NCI-H1417 (cell line): ENCODE measurements at regions not wholly inside any gene's neighbourhood (a gene's known extent, or its start where the extent isn't known, plus 50 kb on each side); places are given as distances from the start of the nearest gene placed in this dataset.

Source experiments
- DNase-seq, 3 experiments: peaks; one replicate each; lab custom pipeline; 2025; lab: John Stamatoyannopoulos, UW

DNA sequence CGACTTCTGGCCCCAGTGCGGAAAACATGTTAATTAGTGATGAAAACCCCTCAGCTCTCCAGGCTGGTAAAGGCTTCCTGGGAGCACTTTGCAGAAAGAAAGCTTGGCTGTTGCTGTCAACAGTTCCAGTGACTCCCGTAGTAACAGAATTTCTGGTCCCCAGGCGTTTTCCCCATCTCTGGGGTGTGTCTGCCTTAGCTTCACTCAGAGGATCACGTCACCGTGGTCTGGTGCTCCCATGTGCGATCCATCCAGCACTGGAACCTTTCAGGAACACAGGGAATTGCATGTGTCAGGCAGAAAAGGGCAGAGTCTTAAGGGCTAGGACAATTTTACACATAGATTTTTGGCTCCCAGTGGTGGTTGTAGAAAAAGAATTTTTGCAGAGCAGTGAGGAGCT is 470.4 kb upstream of the USP24 start:
- no peak for DNase-seq

DNA sequence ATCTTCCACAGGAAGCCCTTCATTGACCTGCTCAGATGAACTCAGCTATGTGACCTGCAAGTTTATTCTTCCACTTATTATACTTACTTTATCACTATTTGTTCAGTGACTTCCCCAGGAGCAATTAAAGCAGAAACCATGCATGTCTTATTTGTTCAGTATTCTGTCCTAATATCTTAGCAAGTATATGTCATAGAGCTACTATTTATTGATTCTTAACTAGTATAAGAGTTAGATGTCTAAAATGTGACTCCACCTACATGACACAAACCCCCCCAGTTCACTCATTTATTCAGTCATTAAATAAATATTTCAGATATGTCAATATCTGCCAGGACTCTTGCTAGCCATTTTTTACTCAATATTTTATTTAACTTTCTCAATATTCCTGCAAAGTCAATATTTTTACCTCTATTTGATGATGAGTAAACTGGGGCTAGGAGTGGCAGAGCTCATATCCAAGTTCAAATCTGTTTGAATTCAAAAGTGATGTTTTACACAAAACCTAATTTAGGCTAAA is 469.0 kb upstream of the USP24 start:
- no peak for DNase-seq

DNA sequence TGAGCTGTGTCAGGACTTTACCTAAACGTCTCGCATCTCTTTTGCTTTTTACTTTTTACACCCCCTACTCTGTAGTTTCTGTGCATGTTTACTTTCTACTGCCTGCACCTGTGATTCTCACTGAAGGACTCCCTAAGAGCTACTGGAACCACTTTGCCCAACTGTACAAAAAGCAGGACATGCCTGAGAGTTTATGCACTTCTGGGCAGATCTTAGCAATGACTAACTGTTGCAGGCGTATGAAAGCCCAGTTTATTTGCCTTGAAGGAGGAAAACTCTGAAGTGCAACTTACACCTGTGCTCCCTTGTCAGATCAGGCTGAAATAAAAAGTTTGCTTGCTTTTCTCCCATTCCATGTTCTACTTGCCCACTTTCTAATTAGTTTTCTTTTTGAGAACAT is 467.0 kb upstream of the USP24 start:
- DNase-seq: no peak

DNA sequence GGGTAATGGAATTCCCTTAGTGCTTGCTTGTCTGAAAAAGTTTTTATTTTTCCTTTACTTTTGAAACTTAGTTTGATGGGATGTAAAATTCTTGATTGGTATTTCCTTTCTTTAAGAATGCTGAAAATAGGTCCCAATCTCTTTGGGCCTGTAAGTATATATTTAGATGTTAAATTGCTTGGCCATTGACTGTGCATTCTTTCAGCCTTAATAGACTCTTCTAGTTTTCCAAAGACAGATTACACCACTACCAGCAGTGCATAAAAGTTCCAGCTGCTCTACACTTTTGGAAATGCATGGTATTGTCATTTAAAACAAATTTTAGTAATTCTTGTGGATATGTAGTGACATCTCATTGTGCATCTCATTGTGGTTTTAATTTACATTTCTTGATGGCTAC is 464.8 kb upstream of the USP24 start:
- DNase-seq: no peak

DNA sequence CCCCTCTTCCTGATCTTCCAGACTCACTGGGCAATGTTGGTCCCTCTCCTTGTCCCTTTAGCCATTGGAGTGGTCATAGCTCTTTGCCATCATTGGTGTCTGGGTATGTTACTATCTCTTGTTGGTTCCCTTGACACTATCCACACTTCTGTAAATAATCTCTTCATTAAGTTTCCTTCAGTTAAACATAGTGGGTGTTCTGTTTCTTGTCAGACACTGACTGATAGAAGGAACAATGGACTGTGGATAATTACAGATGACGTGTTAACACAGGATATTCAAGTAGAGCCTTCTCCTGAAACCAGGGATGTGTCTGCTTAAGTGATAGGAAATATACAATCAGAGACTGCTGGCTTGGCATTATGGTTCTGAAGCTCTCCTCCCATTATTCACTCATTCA is 458.3 kb upstream of the USP24 start:
- DNase-seq: no peak

DNA sequence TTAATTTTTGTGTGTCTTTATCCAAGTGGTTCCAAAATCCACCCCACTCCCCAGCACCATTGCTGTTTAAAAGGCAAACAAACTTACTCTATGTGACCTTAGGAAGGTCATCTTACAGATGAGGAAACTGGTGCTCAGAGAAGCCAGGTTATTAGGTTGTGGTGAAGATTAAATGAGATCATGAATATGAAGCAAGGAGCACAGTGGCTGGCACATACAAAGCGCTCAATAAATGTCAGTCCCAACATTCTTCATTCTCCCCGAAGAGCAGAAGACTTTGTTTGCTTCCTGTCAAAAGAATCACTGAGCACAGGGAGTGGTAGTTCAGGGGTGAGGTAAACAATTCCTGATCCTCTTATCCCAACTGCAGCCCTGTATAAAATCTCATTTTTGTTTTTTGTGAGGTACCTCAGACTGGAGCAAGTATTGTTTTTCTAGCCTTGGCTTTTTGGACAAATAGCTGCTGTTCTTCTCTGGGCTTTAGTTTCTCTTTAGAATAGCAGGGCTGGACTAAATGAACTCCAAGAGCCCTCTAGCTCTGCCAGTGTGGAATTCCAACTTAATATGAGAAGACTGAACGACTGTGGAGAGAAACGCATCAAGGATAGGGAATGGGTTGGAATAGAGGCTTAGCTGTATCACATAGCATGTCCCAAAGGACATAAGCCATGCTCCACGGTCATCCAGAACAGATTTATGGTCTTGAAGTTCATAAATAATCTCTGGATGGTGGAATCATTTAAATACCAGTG is 455.3 kb upstream of the USP24 start:
- peak in 1 of 3 experiments; percentile 49 for DNase-seq

DNA sequence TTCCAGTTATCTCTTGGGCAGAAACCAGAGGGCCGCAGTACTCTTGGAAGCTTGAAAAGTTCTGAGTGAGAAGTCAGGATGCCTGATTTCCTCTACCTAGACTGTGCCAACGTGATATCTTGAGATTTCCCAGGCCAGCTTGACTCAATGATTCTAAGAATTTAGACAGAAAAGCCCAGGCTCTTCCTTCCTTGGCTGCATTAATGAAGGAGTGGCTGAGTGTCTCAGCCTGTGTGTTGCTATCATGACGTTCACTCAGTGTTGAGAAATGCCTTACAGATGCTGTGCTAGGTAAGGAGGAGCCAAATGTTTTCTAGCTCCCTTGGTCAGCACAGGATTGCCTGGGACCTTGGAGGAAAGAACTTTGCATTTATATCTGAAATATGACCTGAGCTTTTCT is 454.1 kb upstream of the USP24 start:
- DNase-seq: no peak

DNA sequence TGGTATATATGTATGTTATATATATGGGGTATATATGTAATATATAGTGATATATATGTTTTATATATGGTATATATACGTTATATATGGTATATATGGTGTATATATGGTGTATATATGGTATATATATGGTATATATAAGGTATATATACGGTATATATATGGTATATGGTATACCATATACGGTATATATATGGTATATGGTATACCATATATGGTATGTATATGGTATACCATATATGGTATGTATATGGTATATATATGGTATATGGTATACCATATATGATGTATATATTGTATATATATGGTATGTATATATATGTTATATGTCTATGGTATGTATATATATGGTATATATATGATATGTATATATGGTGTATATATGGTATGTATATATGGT is 447.7 kb upstream of the USP24 start:
- no peak for DNase-seq

DNA sequence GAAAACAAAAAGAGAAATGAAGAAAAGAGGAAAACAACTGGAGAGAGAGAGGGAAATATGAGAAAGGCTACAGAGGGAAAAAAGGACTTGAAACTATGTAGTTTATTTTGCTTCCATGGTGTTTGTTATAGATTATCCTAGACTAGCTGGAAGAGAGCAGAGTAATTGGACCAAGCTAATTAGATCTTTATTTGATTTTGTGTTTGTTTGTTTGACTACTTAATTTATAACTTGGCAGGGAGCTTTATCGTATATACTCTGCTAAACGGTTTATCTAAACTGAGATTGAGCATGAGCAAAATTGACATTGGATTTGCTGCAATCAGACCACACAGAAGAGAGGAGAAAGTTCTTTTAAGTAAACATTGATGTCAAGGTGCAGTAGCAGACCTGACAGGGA is 443.8 kb upstream of the USP24 start:
- DNase-seq: no peak

DNA sequence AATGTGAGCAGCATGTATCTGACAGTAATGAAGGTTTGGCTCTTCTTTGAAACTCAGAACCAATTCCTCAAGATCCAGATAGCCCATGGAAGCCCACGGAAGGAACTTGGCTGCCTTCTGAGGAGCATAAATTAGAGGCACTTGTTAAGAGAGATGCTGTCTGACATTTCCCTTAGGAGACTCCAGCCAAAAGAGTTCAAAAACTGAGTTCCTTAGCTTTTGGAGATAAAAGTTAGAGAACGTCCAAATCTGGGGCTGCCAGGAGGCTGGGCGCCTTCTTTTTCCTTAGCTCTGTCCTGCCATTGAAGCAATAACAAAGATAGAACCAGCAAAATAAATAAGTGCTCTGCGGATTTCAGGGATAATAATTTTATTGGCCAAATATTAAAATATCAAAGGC is 439.6 kb upstream of the USP24 start:
- no peak for DNase-seq

DNA sequence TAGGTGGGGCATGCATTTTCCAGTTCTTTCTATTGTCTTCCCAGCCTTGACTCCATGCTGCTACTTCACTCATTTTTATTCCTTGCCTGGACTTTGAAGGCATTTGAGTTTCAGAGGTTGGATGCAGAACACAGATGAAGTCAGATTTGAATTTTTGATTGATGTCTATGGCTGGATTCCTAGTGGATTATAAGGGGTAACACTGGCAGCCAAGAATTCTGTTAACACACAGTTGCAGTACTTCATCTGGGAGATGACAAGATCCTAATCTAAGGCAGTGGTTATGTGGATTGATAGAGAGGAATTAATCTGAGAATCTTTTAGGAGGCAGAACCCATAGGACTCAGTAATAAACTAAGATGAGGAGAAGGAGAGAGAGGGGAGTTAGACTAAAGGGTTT is 439.0 kb upstream of the USP24 start:
- DNase-seq: no peak

DNA sequence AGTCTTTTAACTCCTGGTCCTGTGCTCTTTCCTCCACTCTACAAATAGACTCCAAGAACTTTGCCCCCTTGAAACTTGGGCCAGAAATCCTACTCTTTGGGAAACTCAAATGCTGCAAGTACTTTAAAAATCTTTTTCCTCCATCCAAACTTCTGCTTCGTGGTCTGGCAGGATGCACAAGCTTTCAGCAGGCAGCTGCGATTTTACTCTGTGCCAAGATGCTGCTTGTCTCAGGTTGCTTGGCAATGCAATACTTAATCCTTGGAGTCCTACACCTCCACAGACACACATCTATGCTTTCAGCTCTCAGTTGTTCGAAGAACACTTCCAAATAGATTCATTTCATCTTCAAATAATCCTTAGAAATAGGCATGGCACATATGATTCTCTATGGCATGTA is 435.3 kb upstream of the USP24 start:
- DNase-seq: no peak

DNA sequence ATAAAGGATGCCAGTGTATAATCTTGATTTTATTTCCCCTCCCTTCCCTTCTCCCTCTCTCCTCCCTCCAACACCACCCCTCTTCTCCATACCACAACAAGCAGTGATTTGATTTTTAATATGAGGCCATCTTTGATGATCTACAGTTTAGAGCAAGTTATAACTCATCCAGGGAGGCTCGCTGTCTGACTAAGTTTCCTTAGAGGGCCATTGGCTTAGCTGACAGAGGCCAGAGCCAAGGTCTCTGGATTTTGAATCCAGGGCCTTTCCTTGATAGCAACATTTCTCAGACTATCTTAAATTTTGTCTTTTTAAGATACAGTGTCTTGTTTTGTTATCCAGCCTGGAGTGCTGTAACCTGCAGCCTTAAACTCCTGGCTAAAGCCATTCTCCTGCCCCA is 431.0 kb upstream of the USP24 start:
- no peak for DNase-seq

DNA sequence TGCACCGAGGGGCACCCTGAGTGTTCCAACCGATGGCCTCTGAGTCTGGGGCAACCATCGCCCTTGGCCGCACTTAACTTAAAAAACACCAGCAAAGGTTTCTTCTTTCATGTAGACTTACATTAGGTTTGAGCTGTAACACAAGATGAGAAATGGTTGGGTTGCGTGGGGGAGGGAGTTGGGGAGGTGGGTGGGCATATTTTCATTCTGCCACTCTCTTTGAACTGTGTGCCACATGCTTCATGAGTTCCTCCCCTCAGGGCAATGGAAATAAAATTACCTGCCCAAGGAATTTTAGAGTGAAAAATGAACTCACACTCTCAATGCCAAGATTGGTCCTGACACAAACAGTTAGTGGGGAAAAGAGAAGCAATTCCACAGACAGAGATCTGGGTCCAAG is 430.1 kb upstream of the USP24 start:
- no peak for DNase-seq

DNA sequence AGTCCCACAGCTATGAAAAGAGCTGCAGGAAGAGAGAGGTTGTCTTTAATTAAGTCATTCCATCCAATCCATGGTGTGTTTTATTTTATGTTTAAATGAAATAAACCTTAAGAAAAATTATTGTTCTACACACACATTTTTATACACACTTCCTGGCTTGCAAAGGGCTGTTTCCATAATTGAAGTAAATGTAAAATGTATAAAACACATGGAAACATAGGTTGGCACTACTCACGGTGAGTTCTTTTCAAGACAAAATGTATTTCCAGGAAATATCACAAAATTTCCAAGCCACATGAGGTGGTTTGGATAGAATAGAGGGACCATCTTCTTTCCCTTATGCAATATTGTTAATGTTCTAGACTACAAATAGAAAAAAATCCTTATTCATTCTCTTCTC is 426.8 kb upstream of the USP24 start:
- no peak for DNase-seq

DNA sequence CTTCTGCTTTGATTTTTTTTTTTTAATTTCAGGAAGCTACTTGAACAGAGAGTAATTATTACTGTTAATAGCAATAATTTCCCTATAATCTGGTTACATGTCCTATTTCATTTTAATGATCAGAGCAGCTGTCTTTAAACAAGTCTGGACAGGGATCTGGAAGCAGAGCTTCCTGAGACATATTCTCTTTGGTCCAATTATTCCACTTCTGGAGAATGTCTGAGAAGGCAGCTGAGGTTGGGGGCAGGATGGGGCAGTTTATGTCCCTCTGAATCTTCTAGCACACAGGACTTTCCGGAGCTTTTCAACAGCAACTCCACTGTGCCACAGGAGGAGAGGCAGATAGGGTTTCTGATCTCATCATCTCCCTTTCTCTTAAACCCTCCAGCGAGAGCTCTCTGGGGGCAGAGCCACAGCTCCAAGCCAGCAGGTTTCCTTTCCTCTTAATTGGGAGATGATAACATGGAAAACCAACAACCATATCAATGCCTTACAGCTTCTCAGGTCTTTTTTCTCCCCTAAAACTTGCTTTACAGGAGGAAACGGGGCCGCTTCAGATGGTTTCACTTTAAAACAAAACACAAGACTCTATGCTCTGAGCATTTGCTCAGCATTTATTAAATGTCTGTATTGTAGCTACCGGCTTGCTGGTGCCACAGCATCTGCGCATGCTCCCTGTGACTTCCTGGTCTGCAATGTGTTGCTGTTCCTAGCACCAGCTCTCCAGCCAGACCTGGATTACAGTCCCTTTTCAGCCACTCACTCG is 425.7 kb upstream of the USP24 start:
- peak in 2 of 3 experiments; percentile 37 to 73 for DNase-seq

DNA sequence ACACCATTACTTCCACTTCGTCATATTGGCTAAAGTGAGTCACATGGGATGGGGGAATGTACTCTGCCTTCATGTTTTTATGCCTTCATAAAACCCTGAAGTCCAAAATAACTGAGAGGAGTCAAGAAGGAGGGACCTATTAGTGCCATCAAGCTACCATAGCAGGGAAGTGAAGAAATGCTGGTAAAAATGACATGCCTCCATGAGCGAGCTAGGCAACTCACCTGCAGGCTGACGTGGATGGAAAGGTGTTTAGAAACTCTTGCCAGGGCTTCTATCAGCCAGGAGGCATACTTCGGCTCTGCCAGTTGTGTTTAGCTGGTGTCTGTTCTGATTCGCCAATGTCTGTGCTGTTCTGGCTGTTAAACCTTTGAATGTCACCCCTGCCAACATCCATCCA is 424.4 kb upstream of the USP24 start:
- DNase-seq: no peak

DNA sequence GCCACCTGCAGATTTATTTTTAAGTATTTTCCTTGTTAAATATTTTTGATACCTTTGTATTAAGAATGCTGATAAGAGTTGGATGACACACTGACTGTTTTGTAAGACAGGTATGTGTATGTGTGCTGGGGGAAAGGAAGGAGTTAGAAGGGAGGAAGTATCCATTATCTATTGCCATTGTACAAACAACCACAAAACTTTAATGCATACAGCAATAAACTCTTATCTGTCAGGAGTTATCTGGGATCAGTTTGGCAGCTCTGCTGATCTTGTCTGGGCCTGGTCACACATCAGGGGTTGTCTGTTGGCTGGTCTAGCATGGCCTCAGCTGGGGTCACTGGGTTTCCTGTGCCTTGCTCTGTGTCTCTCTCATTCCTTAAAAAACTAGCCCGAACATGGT is 423.9 kb upstream of the USP24 start:
- no peak for DNase-seq

DNA sequence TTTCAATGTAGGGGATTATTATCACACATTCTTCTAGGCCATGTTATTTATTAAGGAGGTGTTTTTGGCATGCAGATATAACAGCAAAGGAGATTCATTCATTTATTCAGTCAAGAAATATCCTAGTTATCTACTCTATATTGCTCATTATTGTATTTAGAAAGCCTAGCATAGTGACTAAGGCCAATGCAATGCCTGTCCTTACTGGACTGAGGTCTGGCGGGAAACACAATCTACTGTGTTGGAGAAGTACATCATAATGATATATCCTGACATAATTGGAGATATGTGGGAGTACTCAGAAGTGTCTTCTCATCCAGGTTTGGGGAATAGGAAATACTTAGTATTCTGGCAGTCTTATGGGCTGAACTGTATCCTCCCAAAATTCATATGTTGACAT is 421.5 kb upstream of the USP24 start:
- DNase-seq: no peak

DNA sequence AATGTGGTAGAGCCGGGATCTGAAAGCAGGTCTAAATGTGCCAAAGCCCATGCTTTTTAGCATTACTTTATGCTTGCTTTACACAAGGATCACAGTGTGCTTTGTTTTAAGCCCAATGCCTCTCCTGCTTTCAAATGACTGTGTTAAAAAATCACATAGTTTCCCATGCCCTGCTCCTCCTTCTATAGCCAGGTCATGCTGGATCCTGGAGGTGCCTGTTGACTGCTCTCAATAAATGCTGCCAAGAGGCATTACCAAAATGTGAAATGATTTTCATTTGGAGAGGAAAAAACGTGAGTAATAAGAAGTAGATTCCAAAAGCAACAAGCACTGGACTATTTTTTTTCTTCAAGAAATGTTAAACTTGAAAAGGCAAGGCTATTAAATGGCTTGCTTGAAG is 420.7 kb upstream of the USP24 start:
- no peak for DNase-seq

DNA sequence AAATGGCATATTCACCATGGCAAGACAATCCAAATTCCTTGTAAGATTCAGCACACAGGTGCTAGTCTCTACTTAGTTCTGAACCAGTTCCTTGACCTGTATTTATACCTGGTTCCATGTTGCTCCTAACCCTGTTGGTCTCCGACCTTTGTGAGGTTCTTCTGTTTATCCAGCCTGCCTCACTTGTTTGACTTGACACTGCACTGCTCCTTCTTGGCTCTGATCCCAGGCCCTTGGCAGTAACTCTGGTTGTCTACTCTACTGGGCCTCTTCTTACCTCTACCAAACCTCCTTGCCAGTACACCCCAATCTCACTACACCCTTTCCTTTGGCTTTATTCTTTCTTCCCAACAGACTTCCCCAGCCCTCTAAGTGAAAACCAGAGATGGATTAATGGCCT is 419.4 kb upstream of the USP24 start:
- no peak for DNase-seq

DNA sequence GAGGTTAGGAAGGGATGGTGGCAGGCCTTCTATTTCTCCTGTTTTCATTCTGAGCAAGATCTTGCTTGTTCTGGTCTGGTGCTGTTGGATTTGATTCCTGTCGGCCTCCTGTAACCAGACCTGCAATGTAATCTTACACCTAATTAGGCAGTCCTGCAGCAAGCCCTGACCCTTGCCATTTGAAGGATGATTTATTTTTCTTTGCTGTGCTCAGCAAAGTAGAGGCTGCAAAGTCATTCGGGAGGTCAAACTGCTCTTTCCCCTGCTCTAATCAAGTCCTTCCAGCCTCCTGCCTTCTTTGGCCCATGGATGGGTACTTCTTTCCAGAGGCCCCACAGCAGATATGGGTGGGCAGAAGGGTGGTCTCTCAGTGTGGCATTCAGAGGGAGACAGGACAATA is 417.7 kb upstream of the USP24 start:
- DNase-seq: peak in 1 of 3 experiments; percentile 22

DNA sequence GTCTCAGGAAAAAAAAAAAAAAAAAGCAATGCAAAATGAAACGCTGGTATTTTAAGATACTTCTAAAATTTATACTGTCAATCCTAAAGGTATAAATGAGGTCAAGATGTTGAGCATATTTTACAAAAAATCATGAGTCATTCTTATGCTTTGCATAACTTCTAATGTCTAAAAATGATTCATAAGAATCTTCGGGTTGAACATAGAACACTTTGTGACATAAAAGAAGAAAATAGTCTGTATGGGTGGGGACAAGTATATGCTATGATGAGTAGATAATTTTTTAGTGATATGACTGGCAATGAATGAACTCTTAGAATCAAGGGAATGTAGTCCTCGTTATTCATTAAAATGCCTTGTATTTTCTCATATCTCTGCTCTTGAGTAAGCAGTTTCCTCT is 416.9 kb upstream of the USP24 start:
- DNase-seq: no peak

DNA sequence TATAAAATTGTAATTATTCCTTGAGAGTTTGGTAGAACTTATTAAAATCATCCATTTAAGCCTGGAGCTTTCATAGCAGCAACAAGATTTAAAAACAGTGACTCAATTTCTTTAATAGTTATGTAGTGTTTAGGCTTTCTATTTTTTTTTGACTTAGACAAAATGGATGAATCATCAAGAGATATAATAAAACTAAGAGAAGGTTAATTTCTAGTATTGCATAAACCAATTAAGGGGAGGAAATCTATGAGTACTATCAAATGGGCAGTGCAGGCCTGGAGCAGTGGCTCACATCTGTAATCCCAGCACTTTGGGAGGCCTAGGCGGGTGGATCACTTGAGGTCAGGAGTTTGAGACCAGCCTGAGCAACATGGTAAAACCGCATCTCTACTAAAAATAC is 416.3 kb upstream of the USP24 start:
- no peak for DNase-seq
